ENCODE measurements at regions not wholly inside any gene's neighbourhood (a gene's known extent, or its start where the extent isn't known, plus 50 kb on each side); places are given as distances from the start of the nearest gene placed in this dataset.

DNA sequence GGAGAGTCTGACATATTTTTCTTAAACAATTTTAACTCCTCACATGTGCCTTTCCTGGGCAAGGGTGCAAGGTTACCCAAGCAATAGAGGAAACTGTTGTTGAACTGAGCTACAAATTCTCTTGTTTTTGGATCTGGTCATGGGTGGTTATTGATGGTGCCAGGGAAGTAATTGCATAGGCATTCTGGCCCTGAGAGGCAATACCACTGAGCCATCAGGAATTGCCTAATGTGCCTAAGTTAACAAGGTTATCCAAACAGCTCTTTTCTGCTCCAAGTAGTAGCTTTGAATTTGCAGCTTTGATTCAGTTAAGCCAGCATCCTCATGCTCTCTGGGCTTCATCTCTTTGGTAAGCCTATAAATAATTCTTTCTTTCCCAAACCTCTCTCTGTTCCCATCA, 266.0 kb upstream of the BTBD3 start:
- DNase-seq (ENCODE audit: low read depth, low spot score) = no peak
- H3K27ac ChIP-seq = no peak overlapping the region

DNA sequence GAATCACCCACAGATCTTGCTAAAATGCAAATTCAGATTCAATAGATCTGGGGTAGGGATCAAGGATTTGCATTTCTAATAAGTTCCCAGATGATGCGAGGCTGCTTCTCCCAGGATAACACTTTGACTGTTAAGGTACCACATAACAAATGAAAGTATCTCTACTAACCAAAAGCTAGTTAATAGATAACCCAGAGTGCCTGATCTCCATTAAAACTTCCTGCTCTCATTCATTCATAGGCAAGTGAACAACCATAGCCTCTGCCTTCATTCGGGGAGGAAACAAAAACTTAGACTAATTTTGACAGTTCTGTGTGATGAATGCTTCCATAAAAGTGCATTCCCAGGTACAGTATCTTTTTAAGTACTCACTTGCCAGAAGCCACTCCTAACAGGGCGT, 265.6 kb upstream of the BTBD3 start:
- DNase-seq (ENCODE audit: low read depth, low spot score) = no peak
- H3K27ac ChIP-seq = no peak overlapping the region

DNA sequence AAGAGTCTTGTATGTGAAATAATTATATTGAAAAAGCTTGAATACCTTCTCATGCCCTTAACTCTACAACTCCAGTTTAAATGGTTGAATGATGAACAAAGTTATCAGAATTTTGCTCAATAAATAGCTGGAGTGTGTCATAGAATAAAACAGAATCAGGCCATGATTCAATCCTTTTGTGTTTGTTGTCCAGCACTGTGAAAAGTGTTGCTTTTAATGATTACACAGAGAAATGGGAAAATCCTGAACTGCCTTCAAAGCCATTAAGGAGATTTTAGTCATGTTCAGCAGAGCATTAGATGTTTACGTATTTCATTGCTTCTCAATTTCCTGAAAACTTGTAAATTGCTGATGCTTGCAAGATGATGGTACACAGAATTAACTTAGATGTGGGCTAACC, 262.9 kb upstream of the BTBD3 start:
- DNase-seq (ENCODE audit: low read depth, low spot score) = no peak
- no peak overlapping the region for H3K27ac ChIP-seq

DNA sequence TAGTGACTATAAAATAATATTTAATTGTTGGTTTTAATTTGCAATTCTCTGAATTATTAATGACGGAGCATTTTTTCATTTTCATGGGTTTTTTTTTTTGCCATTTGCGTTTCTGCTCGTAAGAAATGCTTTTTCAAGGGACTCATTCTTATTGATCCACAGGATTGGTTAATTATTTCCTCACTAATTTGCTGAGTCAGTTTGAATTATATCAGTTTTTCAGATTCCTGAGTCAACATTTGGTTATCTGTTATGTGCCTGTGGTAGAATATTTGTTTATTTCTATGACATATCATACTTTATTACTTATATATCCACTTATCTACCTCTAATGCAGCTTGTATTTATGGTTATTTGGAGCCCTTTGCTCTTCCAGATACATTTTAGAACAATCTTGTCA, 257.0 kb upstream of the BTBD3 start:
- H3K27ac ChIP-seq = no peak overlapping the region
- DNase-seq (ENCODE audit: low read depth, low spot score) = no peak

DNA sequence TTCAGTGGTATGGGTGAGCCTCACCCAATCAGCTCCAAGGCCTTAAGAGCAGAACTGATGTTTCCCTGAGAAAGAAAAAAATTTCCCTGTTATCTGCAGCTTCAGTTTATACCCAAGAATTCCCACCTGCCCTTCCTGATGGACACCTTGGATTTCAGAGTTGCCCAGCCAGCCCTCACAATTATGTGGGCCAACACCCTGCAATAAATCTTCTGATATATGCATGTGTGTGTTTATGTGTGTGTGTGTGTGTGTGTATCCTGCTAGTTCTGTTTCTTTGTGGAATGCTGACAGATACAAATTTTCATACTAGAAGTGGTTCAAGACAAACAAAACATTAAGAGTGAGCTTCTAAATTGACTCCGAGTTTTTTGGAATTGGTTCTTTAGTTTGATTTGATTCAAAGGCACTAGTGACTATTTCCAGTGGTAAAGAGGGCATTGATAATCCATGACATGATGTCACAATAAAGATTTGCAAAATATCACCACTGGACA, 246.6 kb upstream of the BTBD3 start:
- no peak overlapping the region for H3K27ac ChIP-seq
- DNase-seq (ENCODE audit: low read depth, low spot score) = no peak

DNA sequence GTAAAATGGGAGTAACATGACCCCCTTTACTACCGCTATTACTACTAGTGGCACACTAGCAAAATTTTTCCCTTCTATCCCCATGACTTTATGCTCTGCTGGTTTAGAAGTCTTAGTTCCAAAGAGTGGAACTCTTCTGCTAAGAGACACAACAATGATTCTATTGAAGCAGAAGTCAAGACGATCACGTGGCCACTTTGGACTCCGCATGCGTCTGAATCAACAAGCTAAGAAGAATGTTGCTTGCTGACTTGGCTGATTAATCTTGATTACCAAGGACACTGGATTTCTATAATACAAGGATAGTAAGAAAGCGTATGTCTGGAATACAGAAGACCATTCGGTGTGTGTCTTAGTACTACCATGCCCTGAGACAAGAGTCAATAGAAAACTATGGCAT, 244.7 kb upstream of the BTBD3 start:
- no peak overlapping the region for H3K27ac ChIP-seq
- DNase-seq (ENCODE audit: low read depth, low spot score) = no peak

DNA sequence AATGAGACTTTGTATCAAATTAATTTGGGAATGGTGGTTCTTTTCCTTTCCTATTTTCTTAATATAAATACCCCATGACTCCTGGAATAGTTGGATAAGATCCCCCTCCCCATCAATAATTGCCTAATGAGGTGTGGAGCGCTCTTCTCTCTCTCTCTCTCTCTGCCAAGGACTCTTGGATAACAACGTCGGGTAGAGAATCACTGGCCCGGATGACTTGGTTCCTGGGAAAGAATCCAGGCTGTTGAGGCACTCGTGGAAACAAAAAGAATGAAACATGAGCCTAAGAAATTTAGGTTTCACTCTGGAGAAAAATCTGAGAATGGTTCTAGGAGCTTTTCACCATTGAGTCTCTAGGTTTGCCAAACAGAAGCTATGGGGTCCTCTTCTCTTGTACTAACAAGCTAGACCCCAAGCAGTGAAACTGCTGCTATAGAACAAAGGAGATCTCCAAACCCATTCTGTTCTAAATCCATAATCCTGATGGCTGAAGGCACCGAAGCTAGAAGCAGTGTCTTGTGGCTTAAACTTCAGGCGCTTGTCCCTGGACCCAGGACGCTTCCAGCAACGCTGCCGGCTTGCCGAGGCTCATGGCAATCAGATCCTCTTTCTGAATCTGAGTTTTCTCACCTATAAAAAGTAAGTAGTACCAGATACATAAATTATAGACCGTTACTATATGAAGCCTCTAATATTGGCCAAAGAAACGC, 241.6 kb upstream of the BTBD3 start:
- no peak overlapping the region for H3K27ac ChIP-seq
- DNase-seq (ENCODE audit: low read depth, low spot score) = no peak

DNA sequence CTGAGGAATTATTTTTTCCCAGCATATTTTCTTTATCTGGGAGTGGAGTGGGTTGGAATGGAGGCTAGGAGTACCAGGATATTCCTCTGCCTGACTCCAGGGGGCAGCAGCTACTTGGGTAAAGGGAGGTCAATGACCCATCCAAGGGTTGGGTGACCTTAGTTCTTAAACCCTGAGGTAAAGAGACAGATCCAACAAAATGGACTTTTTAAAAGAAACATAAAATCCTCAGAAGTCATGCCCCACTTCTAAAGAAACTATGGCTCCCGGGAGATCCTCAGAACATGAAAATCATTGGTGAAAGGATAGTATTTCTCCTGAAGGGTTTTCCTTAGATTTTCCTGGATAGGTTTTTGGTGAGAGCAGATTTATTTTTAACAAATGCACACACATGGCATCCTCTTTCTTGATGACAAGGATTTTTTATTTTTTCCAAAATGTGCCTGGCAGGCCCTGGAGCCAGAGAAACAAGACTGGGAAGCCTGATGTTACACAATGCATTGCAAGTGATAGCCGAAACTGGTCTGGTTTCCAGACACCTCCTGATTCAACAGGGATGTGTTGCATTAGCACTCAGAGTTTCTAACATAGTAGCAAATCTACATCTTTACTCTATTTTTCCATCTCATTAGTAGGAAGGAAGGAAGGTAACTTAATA, 240.9 kb upstream of the BTBD3 start:
- no peak overlapping the region for H3K27ac ChIP-seq
- no peak for DNase-seq (ENCODE audit: low read depth, low spot score)

DNA sequence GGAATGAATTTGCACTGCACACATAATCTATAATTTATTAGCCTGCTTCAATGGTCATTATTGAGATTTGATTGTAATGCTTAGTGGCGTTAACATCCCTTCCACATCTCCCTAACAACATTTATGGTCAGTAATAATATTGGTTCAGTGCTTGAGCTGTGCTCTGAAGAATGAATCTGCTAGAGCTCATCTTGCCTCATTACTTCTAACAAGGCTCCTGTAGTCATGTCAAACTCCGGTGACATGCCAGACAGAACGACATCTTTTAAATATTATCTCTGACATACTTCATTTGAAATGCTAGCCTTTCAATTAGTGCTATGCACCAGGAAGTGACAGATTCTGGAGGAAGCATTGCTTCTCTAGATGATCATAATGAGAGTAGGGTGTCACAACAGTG, 240.3 kb upstream of the BTBD3 start:
- H3K27ac ChIP-seq = no peak overlapping the region
- no peak for DNase-seq (ENCODE audit: low read depth, low spot score)

DNA sequence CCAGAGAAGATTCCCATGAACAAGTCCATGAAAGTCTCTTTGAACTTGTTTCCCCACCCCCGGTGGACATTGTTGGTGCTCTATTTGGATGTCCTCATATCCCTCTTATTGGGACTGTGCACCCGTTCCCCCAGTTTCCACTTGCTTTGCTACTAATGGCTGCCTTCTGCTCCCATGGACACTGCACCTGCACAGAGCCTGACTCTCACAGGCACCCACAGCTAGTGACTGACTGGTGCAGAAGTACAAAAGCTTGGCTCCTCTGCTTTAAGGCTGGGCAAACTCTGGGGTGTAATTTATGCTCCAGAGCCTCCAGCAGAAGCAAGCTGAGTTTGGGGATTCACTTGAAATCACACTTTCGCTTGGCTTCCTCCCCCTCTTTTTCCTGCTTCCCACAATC, 239.9 kb upstream of the BTBD3 start:
- no peak for DNase-seq (ENCODE audit: low read depth, low spot score)
- H3K27ac ChIP-seq = no peak overlapping the region

DNA sequence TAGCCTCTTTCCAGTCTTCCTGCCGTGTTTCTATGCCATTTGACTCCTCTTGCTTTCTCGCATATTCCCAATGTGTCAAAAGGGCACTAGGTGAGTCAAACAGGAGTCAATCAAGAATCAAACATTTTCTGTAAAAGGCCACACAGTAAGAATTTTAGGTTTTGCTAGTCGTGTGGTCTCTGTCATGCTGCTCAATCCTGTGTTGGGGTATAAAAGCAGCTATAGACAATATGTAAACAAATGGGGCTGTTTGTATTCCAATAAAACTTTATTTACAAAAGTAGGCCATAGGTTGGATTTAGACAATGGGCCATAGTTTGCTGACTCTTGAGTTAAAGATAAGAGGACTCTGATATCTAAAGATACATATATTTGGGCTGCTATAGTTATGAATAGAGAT, 235.4 kb upstream of the BTBD3 start:
- H3K27ac ChIP-seq = no peak overlapping the region
- no peak for DNase-seq (ENCODE audit: low read depth, low spot score)

DNA sequence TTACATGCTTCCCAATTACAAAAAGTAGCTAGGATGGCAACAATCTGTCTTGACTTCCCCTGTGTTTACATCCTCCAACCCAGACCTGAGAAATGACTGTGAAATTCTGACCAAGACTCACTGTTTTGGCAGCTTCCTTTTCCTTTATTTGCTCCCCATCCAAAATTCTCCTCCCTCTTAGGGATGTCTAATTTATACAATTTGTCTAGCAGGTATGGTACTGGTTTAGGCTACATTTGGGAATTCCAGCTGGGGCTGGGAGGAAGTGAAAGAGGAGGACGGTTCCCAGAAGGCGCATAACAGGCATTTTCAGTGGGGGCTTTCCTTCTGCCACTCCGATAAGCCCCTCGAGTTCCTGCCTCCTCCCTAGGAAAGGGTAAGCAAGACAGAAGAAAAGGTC, 231.5 kb upstream of the BTBD3 start:
- no peak overlapping the region for H3K27ac ChIP-seq
- DNase-seq (ENCODE audit: low read depth, low spot score) = no peak

DNA sequence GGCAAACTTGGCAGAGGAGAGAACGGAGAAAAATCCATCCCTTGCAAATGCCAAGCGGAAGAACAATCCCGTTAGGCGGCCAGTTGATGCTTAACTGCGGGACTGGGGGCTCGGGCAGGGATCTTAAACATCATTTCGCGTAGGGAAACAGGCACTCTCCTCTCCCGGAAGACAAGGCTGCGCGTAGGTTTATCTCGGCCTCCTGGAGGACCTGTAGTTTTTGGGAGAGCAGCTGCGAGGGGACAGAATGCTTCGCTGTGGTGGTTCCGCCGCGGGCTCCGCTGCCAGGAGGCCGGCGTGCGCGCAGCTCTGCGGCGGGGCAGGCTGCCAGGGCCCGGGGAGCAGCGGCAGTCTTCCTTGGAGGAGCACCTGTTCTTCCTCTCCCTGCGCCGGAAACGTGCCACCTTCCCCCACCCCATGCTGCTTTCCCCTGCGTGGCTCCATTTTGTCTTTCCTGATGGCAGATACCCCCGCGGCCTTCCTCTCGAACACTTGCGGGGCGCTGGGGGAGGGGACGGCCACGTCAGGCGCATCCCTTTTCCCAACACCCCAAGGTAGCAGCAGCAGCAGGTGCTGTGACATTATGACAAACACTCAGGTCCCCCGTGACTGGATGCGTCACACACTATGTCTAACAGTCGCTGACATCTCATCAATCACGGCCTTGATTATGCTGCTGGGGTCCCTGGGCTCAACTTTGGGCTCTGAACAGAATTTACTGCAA, 230.7 kb upstream of the BTBD3 start:
- H3K27ac ChIP-seq = no peak overlapping the region

DNA sequence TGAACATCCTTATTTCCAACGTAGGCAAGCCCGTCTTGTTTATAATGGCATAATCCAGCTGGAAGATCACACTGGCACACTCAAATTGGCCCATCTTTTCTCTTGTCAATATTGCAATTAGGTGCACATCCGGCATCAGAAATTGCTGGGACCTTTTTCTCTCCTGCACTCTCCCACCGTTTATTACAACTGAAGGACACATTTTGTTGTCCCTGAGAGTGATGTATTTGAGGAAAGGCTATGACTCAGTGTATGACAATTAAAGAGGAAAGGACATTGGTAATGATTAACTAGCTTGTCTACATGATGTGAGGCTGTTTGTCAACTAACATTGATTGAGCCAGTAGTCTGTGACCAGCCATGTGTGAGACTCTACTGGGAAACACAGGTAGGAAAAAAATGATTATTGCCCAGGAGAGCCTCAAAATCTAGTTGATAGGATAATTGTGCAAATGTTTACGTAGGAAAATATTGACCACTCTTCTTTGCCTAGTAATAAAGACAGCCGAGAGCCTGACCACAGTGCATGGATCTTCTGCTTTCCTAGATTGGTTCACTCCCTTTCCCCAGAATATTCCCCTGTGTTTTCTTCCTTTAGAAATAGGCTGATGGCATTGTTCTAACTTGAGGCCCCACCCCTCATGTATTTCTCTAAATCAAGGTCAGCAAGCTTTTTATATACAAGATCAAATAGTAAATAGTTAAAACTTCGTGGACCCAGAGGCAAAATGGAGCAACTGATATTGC, 230.0 kb upstream of the BTBD3 start:
- no peak overlapping the region for H3K27ac ChIP-seq
- DNase-seq (ENCODE audit: low read depth, low spot score) = no peak

More for the DNA sequence above, 230.7 kb upstream of the BTBD3 start:
- no peak for DNase-seq (ENCODE audit: low read depth, low spot score)

DNA sequence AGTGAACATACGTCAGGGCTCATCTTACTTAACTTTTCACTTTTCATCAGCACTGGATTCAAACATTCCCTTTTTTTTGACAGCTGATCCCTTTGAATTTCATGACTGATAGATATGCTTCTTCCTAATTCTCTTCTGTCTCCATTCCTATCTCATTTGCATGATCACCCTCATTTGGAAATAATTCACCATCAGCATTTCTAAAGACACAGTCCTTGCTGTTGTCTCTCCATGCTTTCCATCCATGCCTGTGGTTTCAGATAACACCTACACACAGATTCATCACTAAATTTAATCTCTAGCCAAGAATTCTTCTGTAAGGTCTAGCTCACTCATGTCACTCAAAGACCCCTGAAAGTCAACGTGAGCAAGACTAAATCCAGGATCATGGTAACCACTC, 228.4 kb upstream of the BTBD3 start:
- H3K27ac ChIP-seq = no peak overlapping the region
- DNase-seq (ENCODE audit: low read depth, low spot score) = no peak

DNA sequence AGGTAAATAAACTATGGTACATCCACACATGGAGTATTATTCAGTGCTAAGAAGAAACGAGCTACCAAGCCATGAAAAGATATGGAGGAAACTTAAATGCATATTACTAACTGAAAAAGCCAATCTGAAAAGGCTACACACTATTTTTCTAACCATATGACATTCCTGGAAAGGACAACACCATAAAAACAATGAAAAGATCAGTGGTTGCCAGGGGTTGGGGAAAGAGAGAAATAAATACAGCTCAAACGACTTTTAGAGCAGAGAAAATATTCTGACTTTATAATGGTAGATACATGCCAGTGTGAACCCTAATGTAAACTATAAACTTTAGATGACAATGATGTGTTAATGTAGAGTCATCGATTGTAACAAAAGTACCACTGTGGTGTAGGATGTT, 225.9 kb upstream of the BTBD3 start:
- H3K27ac ChIP-seq = no peak overlapping the region
- no peak for DNase-seq (ENCODE audit: low read depth, low spot score)

DNA sequence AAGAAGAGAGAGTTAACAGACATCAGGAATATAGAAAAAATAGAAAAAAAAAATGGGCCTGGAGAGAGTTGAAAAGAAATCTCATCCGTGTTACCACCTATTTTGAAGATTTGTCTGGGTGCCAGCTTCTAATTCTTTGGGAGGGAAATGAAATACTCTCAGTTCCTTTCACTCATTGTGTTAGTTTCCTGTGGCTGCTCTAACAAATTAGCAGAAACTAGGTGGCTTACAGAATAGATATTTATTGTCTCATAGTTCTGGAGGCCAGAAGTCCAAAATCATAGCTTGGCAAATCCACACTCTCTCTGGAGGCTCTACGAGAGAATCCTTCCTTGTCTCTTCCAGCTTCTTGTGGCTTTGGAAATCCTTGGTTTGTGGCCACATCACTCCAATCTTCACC, 225.1 kb upstream of the BTBD3 start:
- H3K27ac ChIP-seq = no peak overlapping the region
- no peak for DNase-seq (ENCODE audit: low read depth, low spot score)

DNA sequence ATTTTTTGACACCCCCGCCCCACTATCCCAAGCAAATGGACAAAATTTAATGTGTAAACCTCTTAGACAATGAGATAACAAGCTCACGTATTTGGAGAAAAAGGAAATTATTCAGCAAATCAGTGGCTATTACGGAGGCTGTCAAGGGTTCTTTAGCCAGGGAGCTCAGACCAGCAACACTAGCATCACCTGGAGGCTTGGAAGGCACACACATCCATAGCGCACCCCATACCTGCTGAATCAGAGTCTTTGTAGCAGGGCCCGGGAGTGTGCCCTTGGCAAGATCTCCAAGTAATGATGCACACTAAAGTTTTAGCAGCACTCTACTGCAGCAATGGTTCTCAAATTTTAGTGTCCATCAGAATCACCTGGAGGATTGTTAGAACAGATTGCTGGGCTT, 223.2 kb upstream of the BTBD3 start:
- DNase-seq (ENCODE audit: low read depth, low spot score) = no peak
- no peak overlapping the region for H3K27ac ChIP-seq

DNA sequence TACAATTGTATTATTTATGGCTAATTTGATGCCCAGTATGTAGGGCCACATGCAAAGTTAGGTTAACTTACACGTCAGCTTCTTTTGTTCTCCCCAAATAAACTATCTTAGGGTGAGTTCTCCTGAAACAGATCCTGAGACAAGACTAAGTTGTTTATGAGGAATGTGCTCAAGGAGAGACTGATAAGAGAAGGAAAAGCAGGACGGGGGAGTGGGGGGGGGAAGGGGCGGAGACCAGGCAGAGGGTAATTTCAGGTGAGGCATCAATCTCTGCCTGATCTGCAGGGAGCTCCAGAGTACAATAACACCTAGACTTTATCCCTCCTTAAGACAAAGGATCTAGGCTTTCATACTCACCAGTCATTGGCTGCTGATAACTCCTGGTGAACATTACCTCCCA, 220.6 kb upstream of the BTBD3 start:
- no peak for DNase-seq (ENCODE audit: low read depth, low spot score)

DNA sequence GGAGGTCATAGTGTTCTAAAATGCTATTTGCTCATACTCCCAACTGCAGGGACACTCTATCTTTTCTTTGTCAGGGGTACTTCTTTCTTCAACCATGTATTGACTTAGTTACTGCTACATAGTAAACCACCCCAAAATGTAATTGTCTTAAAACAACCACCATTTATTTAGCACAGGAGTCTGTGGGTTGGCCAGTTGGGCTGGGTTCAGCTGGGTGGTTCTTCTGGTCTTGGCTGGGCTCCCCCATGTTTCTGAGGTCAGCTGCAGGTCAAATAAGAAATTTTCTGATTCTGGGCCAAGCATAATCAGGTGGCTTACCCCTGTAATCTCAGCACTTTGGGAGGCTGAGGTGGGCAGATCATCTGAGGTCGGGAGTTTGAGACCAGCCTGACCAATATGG, 220.0 kb upstream of the BTBD3 start:
- no peak for DNase-seq (ENCODE audit: low read depth, low spot score)
- no peak overlapping the region for H3K27ac ChIP-seq

More for the DNA sequence above, 220.6 kb upstream of the BTBD3 start:
- no peak overlapping the region for H3K27ac ChIP-seq

DNA sequence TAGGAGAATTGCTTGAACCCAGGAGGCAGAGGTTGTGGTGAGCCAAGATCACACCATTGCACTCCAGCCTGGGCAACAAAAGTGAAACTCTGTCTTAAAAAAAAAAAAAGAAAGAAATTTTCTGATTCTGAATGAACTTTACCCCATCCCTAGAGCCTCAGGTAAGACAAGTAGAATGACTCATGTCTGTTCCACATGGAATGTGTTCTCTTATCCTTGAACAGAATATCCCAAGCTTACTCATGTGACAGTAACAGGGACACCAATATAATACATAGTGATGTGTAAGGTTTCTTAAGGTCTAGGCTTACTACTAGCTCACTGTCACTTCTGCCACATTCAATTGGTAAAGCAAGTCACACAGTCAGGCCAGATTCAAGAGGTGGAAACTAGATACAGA, 219.6 kb upstream of the BTBD3 start:
- DNase-seq (ENCODE audit: low read depth, low spot score) = no peak
- no peak overlapping the region for H3K27ac ChIP-seq

Measured in epithelial cell of prostate (primary cell).